ENCODE measurements at regions not wholly inside any gene's neighbourhood (a gene's known extent, or its start where the extent isn't known, plus 50 kb on each side); places are given as distances from the start of the nearest gene placed in this dataset.

GRCh38 chr16:65934443-65934842 lies 432.0 kb upstream of the CDH5 start:
- TF ChIP-seq EGR1 (IDR thresholded peaks at IDR 0.05; ENCODE audit: borderline replicate concordance, low read depth, low read length): no peak
- TF ChIP-seq POLR2AphosphoS5 (IDR thresholded peaks at IDR 0.05; ENCODE audit: low read depth, low read length): no peak
- no peak for TF ChIP-seq EZH2 (IDR thresholded peaks at IDR 0.05; ENCODE audit: low read depth, low read length, severe bottlenecking)
- no peak for TF ChIP-seq MAFK (IDR thresholded peaks at IDR 0.05; ENCODE audit: low read depth, low read length)
- no peak for TF ChIP-seq RAD21 (IDR thresholded peaks at IDR 0.05 in 1 of 2, conservative IDR thresholded peaks at IDR 0.05 in 1 of 2; ENCODE audit: low read depth in 2 of 2, low read length in 2 of 2)
- TF ChIP-seq CTCF (IDR thresholded peaks at IDR 0.05; ENCODE audit: control extremely low read depth in 1 of 3, insufficient read depth in 1 of 3, low read depth in 1 of 3, low read length in 3 of 3): no peak
- TF ChIP-seq POLR2A (IDR thresholded peaks at IDR 0.05; ENCODE audit: control extremely low read depth in 1 of 2, low read depth in 2 of 2, low read length in 2 of 2): no peak
- TF ChIP-seq EP300 (IDR thresholded peaks at IDR 0.05; ENCODE audit: borderline replicate concordance in 1 of 2, low read depth in 2 of 2, low read length in 2 of 2): no peak
- TF ChIP-seq MAX (IDR thresholded peaks at IDR 0.05): no peak

Measured in H1 (cell line).